A673 (cell line): ENCODE measurements at regions not wholly inside any gene's neighbourhood (a gene's known extent, or its start where the extent isn't known, plus 50 kb on each side); places are given as distances from the start of the nearest gene placed in this dataset.

ENCODE experiments used
- BruUV-seq: library from RNA; stranded (reverse); fragments of 400-500 nt; replicated peaks from 2 replicates; lab custom pipeline; 2021; lab: Mats Ljungman, UMichigan
- CTCF ChIA-PET: fragments of 300-600 bp; sonication (Branson Sonifier 250); formaldehyde crosslinking; loops from one replicate; lab custom pipeline; 2022; ENCODE audit warnings: antibody characterized with exemption; lab: Charles Lee
- POLR2A ChIA-PET: fragments of 300-600 bp; sonication (Branson Sonifier 250); formaldehyde crosslinking; loops from one replicate; lab custom pipeline; 2022; ENCODE audit warnings: antibody characterized with exemption; ENCODE audit not compliant: low non-redundant PET; lab: Charles Lee
- DNase-seq: peaks from one replicate; pipeline ENCODE4 v3.0.0-alpha.2; 2015; ENCODE audit warnings: low spot score
- H3K27ac ChIP-seq: fragments of 200-600 bp; sonication (generic); 2 replicates; pipeline ENCODE4 v1.5.1; 2016; ENCODE audit warnings: mixed run types, low read depth, mild to moderate bottlenecking, mixed read lengths, antibody characterized with exemption, low read length; ENCODE audit not compliant: poor library complexity, severe bottlenecking
- H3K27me3 ChIP-seq: fragments of 200-600 bp; sonication (generic); replicated peaks from 2 replicates; pipeline ENCODE4 v1.6.1; 2017; ENCODE audit warnings: mixed run types, low read depth, mild to moderate bottlenecking, mixed read lengths, antibody characterized with exemption, low read length; ENCODE audit not compliant: insufficient read depth, poor library complexity
- H3K36me3 ChIP-seq: fragments of 200-600 bp; sonication (generic); 2 replicates; pipeline ENCODE4 v1.6.1; 2016; ENCODE audit warnings: mixed run types, mild to moderate bottlenecking, mixed read lengths, antibody characterized with exemption, low read length; ENCODE audit not compliant: insufficient read depth, poor library complexity, severe bottlenecking
- H3K4me1 ChIP-seq: fragments of 200-600 bp; sonication (generic); 2 replicates; pipeline ENCODE4 v1.6.1; 2017; ENCODE audit warnings: mixed run types, mild to moderate bottlenecking, mixed read lengths, antibody characterized with exemption, low read length; ENCODE audit not compliant: insufficient read depth, poor library complexity, severe bottlenecking
- H3K4me3 ChIP-seq: fragments of 200-600 bp; sonication (generic); 2 replicates; pipeline ENCODE4 v1.5.1; 2016; ENCODE audit warnings: low read depth, mixed run types, mild to moderate bottlenecking, mixed read lengths, low read length; ENCODE audit not compliant: poor library complexity, severe bottlenecking
- H3K9me3 ChIP-seq: fragments of 200-600 bp; sonication (generic); 2 replicates; pipeline ENCODE4 v1.6.1; 2016; ENCODE audit warnings: mixed run types, low read depth, mild to moderate bottlenecking, mixed read lengths, antibody characterized with exemption, low read length; ENCODE audit not compliant: poor library complexity, severe bottlenecking
- CTCF ChIP-seq: fragments of 300-800, 200-600 bp; sonication (generic); conservative IDR thresholded peaks from 2 replicates; pipeline ENCODE4 v1.5.1; 2017; ENCODE audit warnings: low read depth, mild to moderate bottlenecking, antibody characterized with exemption, low read length, moderate library complexity, mixed read lengths
- EZH2 ChIP-seq: fragments of 200-600 bp; sonication (generic); IDR thresholded peaks from 2 replicates; pipeline ENCODE4 v1.6.1; 2017; ENCODE audit warnings: borderline replicate concordance, low read depth, mild to moderate bottlenecking, mixed read lengths, antibody characterized with exemption, low read length; ENCODE audit not compliant: poor library complexity, severe bottlenecking
- intact Hi-C: fragments of 100-400 bp; cut with micrococcal nuclease; formaldehyde crosslinking; loops from one replicate; pipeline ENCODE4 v1.10.0; 2022; ENCODE audit not compliant: unreplicated experiment

- no peaks in the 10 kb centered on the region for H3K27me3 ChIP-seq
- no peak for TF ChIP-seq CTCF
- TF ChIP-seq EZH2, result no peak
- no peaks in the 10 kb centered on the region for H3K9me3 ChIP-seq
- BruUV-seq, result no TSS peak
- H3K4me1 ChIP-seq, result no peaks in the 10 kb centered on the region
- intact Hi-C loops, result no loop called here
- H3K36me3 ChIP-seq, result no peaks in the 10 kb centered on the region
- ChIA-PET POLR2A (no interaction called here), CTCF (no interaction called here)
- H3K27ac ChIP-seq, result no peak overlapping the region
- no peak overlapping the region for H3K4me3 ChIP-seq
- no peak for DNase-seq
Observed at GRCh38 chr3:23713641-23714040, 92.1 kb upstream of the UBE2E1 start.

- TF ChIP-seq CTCF (no peak), EZH2 (no peak)
- Histone ChIP-seq H3K27me3 (no peaks in the 10 kb centered on the region), H3K9me3 (no peaks in the 10 kb centered on the region), H3K36me3 (no peaks in the 10 kb centered on the region), H3K4me3 (no peak overlapping the region), H3K4me1 (no peaks in the 10 kb centered on the region), H3K27ac (no peak overlapping the region)
- no peak for DNase-seq
- intact Hi-C loops, result no loop called here
- CTCF ChIA-PET, result no interaction called here
- BruUV-seq, result no TSS peak
- POLR2A ChIA-PET, result no interaction called here
Observed at GRCh38 chr3:23720059-23720458, 85.7 kb upstream of the UBE2E1 start.

- POLR2A ChIA-PET, result no interaction called here
- intact Hi-C loops, result no loop called here
- no peaks in the 10 kb centered on the region for H3K4me1 ChIP-seq
- no peaks in the 10 kb centered on the region for H3K27me3 ChIP-seq
- CTCF ChIA-PET, result no interaction called here
- no peaks in the 10 kb centered on the region for H3K36me3 ChIP-seq
- DNase-seq, result no peak
- BruUV-seq, result no TSS peak
- no peak for TF ChIP-seq CTCF
- TF ChIP-seq EZH2, result no peak
- H3K9me3 ChIP-seq, result no peaks in the 10 kb centered on the region
- H3K27ac ChIP-seq, result no peak overlapping the region
- H3K4me3 ChIP-seq, result no peak overlapping the region
Observed at GRCh38 chr3:23720885-23721284, 84.9 kb upstream of the UBE2E1 start.
